Fibroblast of the aortic adventitia (primary cell): ENCODE measurements at regions not wholly inside any gene's neighbourhood (a gene's known extent, or its start where the extent isn't known, plus 50 kb on each side); places are given as distances from the start of the nearest gene placed in this dataset.

ENCODE experiments used
- DNase-seq: peaks from one replicate; pipeline ENCODE4 v3.0.0-alpha.2; 2010; ENCODE audit warnings: low read depth
- H3K4me3 ChIP-seq: 2 replicates; pipeline ENCODE4 v1.5.1; 2011; ENCODE audit warnings: low read depth, mild to moderate bottlenecking, control low read depth, low read length, moderate library complexity
- TF ChIP-seq, protein P1 (sequence below): IDR thresholded peaks from 2 replicates; pipeline ENCODE4 v1.5.1; 2011; ENCODE audit warnings: mild to moderate bottlenecking, low read length, control low read depth, inconsistent platforms; ENCODE audit not compliant: insufficient read depth

DNA sequence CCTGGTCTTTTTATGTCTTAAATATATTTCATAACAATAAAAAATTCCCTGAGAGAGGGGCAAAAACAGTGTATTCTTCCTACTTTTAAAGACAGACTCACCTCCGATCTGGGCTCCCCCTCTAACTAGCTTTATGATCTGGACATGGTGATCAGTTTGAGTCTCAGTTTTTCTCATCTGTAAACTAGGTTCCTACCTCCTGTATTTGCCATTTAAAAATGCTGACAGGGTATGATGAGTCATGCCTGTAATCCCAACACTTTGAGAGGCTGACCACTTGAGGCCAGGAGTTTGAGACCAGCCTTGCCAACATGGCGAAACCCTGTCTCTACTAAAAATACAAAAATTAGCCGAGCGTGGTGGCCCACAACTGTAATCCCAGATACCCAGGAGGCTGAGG lies 114.8 kb upstream of the LHX5 start:
- H3K4me3 ChIP-seq, result no peak overlapping the region
- TF ChIP-seq, protein P1, sequence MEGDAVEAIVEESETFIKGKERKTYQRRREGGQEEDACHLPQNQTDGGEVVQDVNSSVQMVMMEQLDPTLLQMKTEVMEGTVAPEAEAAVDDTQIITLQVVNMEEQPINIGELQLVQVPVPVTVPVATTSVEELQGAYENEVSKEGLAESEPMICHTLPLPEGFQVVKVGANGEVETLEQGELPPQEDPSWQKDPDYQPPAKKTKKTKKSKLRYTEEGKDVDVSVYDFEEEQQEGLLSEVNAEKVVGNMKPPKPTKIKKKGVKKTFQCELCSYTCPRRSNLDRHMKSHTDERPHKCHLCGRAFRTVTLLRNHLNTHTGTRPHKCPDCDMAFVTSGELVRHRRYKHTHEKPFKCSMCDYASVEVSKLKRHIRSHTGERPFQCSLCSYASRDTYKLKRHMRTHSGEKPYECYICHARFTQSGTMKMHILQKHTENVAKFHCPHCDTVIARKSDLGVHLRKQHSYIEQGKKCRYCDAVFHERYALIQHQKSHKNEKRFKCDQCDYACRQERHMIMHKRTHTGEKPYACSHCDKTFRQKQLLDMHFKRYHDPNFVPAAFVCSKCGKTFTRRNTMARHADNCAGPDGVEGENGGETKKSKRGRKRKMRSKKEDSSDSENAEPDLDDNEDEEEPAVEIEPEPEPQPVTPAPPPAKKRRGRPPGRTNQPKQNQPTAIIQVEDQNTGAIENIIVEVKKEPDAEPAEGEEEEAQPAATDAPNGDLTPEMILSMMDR, result no peak
- no peak for DNase-seq

DNA sequence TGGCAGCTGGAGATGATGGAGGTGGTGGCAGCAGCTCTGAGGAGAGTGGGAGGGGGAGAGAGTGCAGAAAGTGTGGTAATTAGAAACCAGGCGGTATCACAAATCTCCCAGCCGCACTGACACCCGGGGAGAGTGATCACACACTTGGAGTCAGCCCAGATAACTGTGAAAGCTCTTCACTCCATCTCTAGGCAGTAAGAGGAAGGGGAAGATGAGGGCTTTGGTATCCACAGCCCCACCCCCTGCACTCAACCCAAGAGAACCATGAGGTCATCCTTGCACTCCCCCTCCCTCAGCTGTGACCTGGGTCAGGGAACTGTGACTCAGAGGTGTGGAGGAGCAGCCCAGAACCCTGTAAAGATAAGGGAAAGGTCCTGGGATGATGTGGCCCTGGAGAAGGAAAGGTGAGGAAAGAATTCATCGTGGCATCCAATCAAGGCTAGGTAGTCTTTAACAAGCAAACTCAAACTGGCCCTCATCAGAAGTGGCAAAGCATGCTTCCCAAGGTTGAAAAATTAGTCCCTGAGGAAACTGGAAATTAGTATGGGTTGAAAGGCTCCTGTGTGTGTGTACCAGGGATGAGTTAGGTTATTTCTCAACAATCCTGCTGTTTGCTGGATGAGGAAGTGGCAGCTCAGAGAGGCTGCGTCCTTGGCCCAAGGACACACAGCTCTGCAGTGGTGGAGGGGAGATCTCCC lies 111.0 kb upstream of the LHX5 start:
- DNase-seq, result no peak
- no peak overlapping the region for H3K4me3 ChIP-seq
- TF ChIP-seq, protein P1, result no peak

DNA sequence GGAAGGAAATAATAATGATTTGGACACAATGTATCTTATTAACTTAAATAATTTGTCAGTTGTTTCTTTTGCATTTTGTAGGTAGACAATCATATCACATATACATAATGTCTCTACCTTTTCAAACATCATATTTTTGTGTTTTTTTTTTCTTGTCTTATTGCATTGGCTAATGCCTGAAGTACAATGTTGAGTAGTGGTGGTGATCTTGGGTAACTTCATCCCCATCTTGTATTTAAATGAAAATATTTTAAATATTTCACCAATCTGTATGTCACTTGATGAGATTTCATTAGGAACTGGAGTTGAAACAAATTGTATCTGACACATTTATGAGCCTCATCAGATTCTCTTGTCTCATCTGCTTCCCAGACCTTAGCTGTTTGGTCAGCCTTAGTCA lies 109.7 kb upstream of the LHX5 start:
- DNase-seq, result no peak
- H3K4me3 ChIP-seq, result no peak overlapping the region
- TF ChIP-seq, protein P1, result no peak

DNA sequence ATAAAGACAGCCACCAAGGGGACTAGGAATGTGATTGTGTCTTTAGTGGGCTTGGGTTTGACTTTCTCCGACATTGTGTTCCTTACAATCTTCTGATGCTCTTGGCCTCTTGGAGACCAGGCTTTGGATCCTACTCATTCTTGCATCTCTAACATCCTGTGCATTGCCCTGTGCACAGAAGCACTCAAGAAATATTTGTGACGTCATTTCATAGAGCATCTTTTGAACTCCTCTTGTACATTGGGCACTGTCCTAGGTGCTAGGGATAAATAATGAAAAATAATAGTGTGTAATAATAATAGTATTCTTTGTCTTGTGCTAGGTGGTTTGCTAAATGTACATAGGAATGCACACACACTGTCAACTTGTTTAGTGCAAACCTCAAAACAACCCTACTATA lies 108.8 kb upstream of the LHX5 start:
- no peak overlapping the region for H3K4me3 ChIP-seq
- TF ChIP-seq, protein P1, result no peak

DNA sequence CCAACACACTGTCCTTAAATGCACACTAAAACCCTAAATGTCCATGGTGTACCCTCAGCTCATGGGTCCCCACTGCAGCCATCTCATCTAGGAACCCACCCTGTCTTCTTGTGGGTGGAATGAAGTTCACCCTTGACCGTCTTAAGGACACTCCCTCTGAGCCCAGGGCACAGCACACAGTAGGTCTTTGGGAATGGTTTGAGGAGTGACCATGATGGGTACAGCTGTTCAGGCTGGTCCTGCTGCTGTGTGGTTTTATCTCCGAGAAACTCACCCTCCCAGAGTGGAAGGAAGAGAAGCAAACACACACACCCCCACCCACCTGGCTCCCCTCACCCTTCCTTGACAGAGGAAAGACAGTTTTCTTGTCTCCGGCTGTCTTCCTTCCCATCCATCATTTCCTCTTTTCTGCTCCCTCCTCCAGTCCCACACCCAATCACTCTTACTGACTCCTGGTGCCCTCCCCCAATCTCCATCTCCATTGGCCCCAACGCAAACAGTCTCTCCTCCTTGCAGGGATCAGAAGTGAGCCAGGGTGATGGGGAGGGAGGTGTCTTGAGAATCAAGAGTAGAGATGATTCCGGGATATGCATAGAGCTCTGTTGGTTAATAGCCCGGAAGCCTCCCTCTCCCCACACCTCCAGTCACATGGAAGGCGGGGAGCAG lies 105.9 kb upstream of the LHX5 start:
- TF ChIP-seq, protein P1, result no peak
- H3K4me3 ChIP-seq, result no peak overlapping the region
- DNase-seq, result no peak

More for the DNA sequence above, 108.8 kb upstream of the LHX5 start:
- DNase-seq, result no peak

DNA sequence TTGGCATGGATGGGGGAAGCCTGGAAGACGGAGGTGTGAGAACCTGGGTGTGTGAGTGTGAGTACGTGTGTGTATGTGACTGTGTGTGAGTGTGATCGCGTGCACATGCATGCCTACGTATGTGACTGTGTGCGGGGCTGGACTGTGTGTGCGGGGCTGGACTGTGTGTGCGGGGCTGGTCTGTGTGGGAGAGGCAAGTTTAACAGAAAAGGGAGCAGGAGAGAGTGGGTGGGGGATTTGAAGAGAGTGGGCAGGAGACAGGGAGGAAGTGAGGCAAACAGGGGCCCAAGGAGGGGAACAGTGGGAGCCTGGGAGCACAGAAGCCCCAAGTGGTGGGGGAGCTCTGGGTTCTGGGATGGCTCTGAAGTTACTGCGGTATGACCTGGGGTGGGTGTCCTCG lies 103.7 kb upstream of the LHX5 start:
- TF ChIP-seq, protein P1, result no peak
- DNase-seq, result no peak
- no peak overlapping the region for H3K4me3 ChIP-seq
